ENCODE measurements at regions not wholly inside any gene's neighbourhood (a gene's known extent, or its start where the extent isn't known, plus 50 kb on each side); places are given as distances from the start of the nearest gene placed in this dataset.

- Histone ChIP-seq H3K4me2 (ENCODE audit: low read length) (no peak overlapping the region), H3K79me2 (ENCODE audit: insufficient read depth, low read length) (no peaks in the 10 kb centered on the region), H3K9me2 (ENCODE audit: low read depth, low read length) (no peaks in the 10 kb centered on the region), H2AFZ (ENCODE audit: low read length) (no peak overlapping the region), H3K27me3 (ENCODE audit: insufficient read depth, low read length) (no peaks in the 10 kb centered on the region), H3K9ac (ENCODE audit: low read length) (no peak overlapping the region), H3K4me1 (ENCODE audit: insufficient read depth, low read length, severe bottlenecking) (peaks cover 5% of the 10 kb centered on the region), H3K4me3 (ENCODE audit: low read depth, low read length, poor library complexity, severe bottlenecking) (no peak overlapping the region), H3K36me3 (ENCODE audit: insufficient read depth, low read length) (no peaks in the 10 kb centered on the region), H3K27ac (ENCODE audit: low read depth, low read length, poor library complexity, severe bottlenecking) (no peak overlapping the region), H3K9me3 (ENCODE audit: low read length) (no peaks in the 10 kb centered on the region), H4K20me1 (ENCODE audit: insufficient read depth, low read length) (no peaks in the 10 kb centered on the region), H3F3A (ENCODE audit: insufficient read depth, low read length) (no peaks in the 10 kb centered on the region)
- no peak for TF ChIP-seq CTCF (IDR thresholded peaks at IDR 0.05; ENCODE audit: low read length)
- no peak for TF ChIP-seq EZH2 (IDR thresholded peaks at IDR 0.05; ENCODE audit: borderline replicate concordance, low read length)
Observed at GRCh38 chr10:31128536-31128935, 96.9 kb upstream of the ZNF438 start.

- no peak for TF ChIP-seq CTCF (IDR thresholded peaks at IDR 0.05; ENCODE audit: low read length)
- H3K9ac ChIP-seq (ENCODE audit: low read length) = no peak overlapping the region
- H3F3A ChIP-seq (ENCODE audit: insufficient read depth, low read length) = no peaks in the 10 kb centered on the region
- no peaks in the 10 kb centered on the region for H3K9me2 ChIP-seq (ENCODE audit: low read depth, low read length)
- H3K4me1 ChIP-seq (ENCODE audit: insufficient read depth, low read length, severe bottlenecking) = peaks cover 13% of the 10 kb centered on the region
- H3K79me2 ChIP-seq (ENCODE audit: insufficient read depth, low read length) = no peaks in the 10 kb centered on the region
- H3K27me3 ChIP-seq (ENCODE audit: insufficient read depth, low read length) = no peaks in the 10 kb centered on the region
- H3K36me3 ChIP-seq (ENCODE audit: insufficient read depth, low read length) = no peaks in the 10 kb centered on the region
- no peak overlapping the region for H3K4me2 ChIP-seq (ENCODE audit: low read length)
- H2AFZ ChIP-seq (ENCODE audit: low read length) = no peak overlapping the region
- no peaks in the 10 kb centered on the region for H3K9me3 ChIP-seq (ENCODE audit: low read length)
- H4K20me1 ChIP-seq (ENCODE audit: insufficient read depth, low read length) = no peaks in the 10 kb centered on the region
- no peak overlapping the region for H3K27ac ChIP-seq (ENCODE audit: low read depth, low read length, poor library complexity, severe bottlenecking)
- no peak overlapping the region for H3K4me3 ChIP-seq (ENCODE audit: low read depth, low read length, poor library complexity, severe bottlenecking)
Observed at GRCh38 chr10:31129271-31129670, 97.6 kb upstream of the ZNF438 start.

GRCh38 chr10:31129880-31130405 is 98.3 kb upstream of the ZNF438 start:
- H3K27ac ChIP-seq (ENCODE audit: low read depth, low read length, poor library complexity, severe bottlenecking) = no peak overlapping the region
- H3F3A ChIP-seq (ENCODE audit: insufficient read depth, low read length) = no peaks in the 10 kb centered on the region
- H3K9me2 ChIP-seq (ENCODE audit: low read depth, low read length) = no peaks in the 10 kb centered on the region

More at GRCh38 chr10:31129880-31130405, 98.3 kb upstream of the ZNF438 start:
- TF ChIP-seq EZH2 (IDR thresholded peaks at IDR 0.05; ENCODE audit: borderline replicate concordance, low read length) = no peak
- TF ChIP-seq CTCF (IDR thresholded peaks at IDR 0.05; ENCODE audit: low read length) = no peak
- H3K79me2 ChIP-seq (ENCODE audit: insufficient read depth, low read length) = no peaks in the 10 kb centered on the region
- H3K4me2 ChIP-seq (ENCODE audit: low read length) = no peak overlapping the region
- H3K9ac ChIP-seq (ENCODE audit: low read length) = no peak overlapping the region
- H2AFZ ChIP-seq (ENCODE audit: low read length) = no peak overlapping the region
- no peak overlapping the region for H3K4me3 ChIP-seq (ENCODE audit: low read depth, low read length, poor library complexity, severe bottlenecking)
- H3K4me1 ChIP-seq (ENCODE audit: insufficient read depth, low read length, severe bottlenecking) = peaks cover 20% of the 10 kb centered on the region
- no peaks in the 10 kb centered on the region for H4K20me1 ChIP-seq (ENCODE audit: insufficient read depth, low read length)
- H3K27me3 ChIP-seq (ENCODE audit: insufficient read depth, low read length) = no peaks in the 10 kb centered on the region
- no peaks in the 10 kb centered on the region for H3K9me3 ChIP-seq (ENCODE audit: low read length)
- H3K36me3 ChIP-seq (ENCODE audit: insufficient read depth, low read length) = no peaks in the 10 kb centered on the region

All from OCI-LY1 (cell line).